CD4-positive, alpha-beta T cell treated with Interleukin-6 at 100 ng/mL for 8 hours (primary cell): ENCODE measurements at regions not wholly inside any gene's neighbourhood (a gene's known extent, or its start where the extent isn't known, plus 50 kb on each side); places are given as distances from the start of the nearest gene placed in this dataset.
"Not testable (repeated sequence)": the region's sequence is repeated elsewhere in the genome, so short reads cannot be mapped to it uniquely, and the experiment has no call there.

ENCODE experiments used
- DNase-seq: peaks from one replicate; pipeline ENCODE4 v3.0.0-alpha.2; 2020; ENCODE audit warnings: mixed read lengths, low spot score

GRCh38 chr9:42656789-42657188, 473.3 kb downstream of the SPATA31A6 start:
- DNase-seq, result not testable (repeated sequence)

GRCh38 chr9:42657496-42657895, 474.0 kb downstream of the SPATA31A6 start:
- DNase-seq, result not testable (repeated sequence)

DNA sequence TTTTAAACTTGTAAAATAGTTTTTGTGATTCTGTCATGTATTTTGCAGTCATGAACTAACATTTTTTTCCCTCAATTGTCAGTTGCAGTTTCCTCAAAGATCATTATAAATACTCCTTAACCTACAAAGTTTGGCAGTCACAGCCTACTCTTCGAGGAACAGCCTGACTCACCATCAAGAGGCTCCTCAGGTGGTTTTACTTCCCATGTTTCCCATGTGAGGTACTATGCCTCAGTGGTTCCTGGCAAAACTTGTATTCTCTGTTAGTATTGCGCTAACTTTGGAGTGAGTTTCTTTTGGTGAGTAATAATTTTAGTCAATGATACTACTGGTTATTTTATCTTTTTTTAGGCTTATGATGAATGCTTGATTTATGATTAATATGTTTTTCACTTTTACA, 513.7 kb downstream of the SPATA31A6 start:
- DNase-seq, result not testable (repeated sequence)

GRCh38 chr9:42702890-42703289, 519.4 kb downstream of the SPATA31A6 start:
- not testable (repeated sequence) for DNase-seq

DNA sequence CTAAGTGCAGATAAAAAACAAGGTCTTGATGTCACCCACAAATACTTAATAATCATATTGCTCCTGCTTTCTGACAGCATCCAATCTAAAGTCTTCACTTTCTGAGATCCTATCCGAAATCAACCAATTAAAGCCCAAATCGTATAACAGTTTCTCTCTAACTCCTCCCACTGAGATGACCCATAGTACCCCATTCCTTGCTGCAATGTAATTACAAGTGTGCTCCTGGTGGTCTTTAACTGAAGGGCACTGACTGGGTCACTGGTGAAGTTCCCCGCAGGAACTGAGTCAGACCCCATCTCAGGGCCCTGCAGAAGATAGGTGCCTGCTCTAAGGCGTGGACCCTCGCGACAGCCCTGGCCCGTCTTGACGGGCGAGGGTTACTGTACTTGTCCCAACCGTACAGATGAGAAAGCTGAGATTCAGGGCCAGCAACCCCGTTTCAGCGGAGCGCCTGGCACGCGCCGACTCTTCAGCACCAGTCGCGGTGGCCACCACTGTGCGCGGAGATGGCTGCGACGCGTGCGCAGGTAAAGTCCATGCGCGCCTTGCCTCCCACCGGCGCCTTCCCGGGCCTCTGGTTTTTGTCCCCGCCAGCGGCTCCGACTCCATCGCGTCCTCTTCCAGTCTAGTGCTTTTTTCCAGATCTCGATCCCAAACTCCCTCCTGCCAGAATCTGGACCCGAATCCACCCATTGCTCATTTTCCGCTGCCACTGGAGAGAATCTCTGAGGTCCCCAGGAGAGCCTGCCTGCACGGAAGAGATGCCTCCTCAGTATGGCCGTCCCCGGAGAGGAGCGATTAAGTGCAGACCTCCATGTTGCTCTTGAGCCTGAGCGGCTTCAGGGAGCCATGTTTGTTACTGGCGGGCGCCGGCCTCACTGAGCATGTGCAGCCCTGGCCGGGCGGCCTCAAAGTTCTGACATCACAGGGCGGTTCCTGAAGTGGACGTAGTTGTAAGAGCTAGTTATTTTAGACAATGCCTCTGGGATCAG, 541.7 kb downstream of the SPATA31A6 start:
- not testable (repeated sequence) for DNase-seq

DNA sequence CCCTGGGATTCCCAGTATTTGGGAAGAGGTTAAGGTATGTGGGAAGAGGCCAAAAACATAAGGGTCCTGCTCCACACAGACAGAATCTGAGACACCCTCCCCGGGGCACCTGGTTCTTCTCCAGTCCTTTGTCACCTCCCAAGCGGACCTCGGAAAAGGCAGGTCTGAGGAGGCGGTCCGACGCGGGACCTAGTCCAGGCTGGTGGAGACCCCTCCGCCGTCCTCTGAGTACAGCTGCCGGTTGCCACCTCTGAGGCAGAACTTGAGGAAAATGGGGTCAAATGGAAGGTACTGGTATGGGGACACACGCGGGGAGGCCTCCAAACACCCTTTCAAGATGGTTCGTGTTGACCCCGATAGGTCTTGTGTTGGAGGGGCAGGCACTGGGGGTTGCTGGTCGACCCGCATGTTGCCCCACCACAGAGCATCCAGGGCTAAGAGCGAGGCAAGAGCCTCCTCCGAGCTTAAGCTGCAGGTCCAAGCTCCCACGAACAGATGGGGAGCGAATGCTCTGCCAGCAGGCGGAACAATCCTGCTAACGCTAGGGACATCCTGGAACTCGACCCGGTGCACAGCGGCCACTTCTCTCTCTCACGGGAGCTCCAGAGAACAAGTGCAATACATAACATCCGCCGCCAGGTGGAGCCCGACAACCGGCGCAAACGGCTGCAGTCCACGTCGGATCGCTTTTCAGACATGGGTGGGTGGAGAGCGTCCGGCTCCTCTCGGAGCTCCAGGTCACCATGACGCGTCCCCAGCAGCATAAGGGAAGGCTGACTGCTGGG, 559.8 kb downstream of the SPATA31A6 start:
- DNase-seq, result peak; percentile 57

- not testable (repeated sequence) for DNase-seq
Observed at GRCh38 chr9:42757251-42757650, 573.8 kb downstream of the SPATA31A6 start.

- not testable (repeated sequence) for DNase-seq
Observed at GRCh38 chr9:42759320-42759719, 575.9 kb downstream of the SPATA31A6 start.

DNA sequence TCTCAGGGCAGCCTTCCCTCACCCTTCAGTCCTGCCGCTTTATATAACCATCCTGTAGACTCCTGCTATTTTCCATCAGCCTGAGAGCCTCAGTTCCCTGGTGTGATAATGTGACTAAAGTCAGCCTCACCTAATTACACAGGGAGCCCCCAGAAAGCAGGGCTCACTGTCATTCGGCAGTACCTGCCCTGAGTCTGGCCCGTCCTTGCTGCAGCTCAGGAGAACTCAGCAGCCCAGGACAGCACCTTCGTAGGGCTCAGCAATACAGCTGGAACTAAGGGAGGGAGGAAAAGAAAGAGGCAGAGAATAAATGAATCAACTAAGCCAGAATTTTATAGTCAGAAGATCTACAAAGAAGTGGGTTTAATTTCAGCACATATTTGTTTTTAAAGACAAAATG, 598.7 kb downstream of the SPATA31A6 start:
- not testable (repeated sequence) for DNase-seq

DNA sequence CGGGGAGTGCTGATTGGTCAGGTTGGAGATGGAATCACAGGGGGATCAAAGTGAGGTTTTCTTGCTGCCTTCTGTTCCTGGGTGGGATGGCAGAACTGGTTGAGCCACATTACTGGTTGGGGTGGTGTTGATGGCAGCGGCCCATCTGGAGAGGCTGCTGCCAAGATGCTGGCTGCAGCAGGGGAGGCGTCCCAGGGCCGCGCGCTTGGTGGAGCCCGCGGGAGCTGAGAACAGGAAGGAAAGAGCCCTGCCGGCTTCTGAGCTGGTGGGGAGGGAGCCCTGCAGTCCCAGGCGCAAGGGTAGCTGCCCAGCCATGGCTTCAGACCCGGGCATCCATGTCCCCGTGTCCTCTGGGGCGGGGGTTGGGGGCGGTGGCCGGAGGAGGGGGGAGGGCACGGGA, 609.3 kb downstream of the SPATA31A6 start:
- DNase-seq, result not testable (repeated sequence)

DNA sequence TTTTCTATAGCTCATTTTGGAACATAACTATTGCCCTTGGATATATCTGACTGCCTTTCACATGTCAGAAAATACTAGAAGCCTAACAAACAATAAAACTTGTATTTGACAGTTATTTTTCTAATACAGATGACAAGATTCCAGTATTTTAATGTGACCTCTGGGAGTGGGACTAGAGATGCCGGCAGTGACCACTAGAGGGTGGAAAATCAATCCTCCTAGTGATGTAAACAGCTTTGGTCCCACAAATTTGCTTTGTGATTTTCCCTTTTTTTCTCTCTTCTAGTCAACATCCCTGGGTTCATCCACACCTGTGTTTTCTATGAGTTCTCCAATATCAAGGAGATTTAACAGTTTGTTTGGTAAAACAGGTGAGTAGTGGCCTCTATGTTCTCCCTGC, 615.1 kb downstream of the SPATA31A6 start:
- not testable (repeated sequence) for DNase-seq

GRCh38 chr9:42802716-42803115, 619.3 kb downstream of the SPATA31A6 start:
- DNase-seq, result not testable (repeated sequence)

DNA sequence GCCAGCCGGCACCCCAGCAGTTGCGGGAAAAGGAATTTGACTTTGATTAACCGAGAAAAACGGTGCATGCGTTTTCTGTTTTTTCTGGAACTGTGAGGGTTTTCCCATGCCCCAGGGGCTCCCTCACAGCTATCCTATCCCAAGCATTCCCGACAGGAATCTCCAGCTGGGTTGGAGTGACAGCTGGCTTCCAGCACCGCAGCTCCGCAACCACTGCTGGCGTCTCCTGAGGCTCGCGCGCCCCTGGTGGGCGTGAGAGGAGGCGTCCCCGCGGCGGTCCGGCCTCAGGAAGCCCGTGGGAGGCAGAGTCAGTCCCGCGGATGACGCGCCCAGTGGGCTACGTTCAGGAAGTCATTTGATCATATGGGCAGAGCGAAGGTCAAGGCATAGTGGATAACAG, 623.2 kb downstream of the SPATA31A6 start:
- DNase-seq, result not testable (repeated sequence)

DNA sequence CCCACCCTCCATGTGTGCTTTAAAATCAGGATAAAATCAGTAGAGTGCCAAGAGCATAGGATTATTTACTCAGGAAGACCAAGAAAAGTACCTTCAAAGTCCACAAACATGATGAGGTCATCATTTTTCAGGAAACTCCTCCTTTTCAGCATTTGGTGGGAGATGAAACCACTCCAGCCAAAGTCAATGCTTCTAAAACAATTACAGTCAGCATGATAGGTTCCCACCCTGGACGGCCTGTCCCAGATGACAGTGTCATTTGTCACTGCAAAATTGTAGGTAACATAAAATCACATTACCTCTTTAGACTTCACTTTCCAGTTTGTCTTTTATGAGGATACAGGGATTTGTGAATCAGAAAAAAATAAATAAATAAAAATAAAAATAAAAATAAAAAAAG, 638.0 kb downstream of the SPATA31A6 start:
- not testable (repeated sequence) for DNase-seq

- not testable (repeated sequence) for DNase-seq
Observed at GRCh38 chr9:42848156-42848555, 664.7 kb downstream of the SPATA31A6 start.

DNA sequence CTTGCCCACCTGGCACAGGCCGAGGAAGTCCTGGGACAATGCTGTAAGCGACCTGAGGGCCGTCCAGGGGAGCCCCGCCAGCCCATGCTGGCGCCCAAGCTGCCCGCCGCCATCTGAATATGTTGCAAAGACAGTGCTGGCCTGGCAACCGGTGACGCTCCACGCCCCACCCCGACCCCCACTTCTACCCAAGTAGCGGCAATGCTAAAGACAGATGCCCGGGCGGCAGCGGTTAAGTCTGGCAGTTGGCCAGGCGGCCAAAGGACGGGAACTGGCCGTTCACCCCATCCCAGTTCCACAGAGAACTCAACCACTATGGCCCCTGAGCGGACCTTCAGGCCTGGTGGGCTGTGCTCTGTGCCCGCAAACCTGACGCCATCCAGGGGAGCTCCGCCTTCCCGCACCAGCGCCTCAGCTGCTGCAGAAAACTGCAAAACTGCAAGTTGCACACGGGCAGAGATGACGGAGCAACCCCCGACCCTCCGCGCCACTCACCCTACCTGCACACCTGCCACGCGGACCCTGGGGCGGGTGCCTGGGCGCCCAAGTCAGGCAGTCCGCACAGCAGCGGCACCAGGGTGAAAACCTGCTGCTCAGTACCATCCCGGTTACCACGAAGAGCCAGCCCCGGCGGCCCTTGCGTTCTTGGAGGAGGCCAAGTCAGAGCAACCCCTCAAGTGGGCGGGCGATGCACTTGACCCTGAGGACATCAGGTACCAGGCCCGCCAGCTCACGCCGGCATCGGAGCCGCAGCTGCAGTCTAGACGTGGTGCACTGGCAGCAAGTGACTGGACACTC, 667.6 kb downstream of the SPATA31A6 start:
- DNase-seq, result not testable (repeated sequence)

GRCh38 chr9:42851701-42852100, 668.2 kb downstream of the SPATA31A6 start:
- not testable (repeated sequence) for DNase-seq

GRCh38 chr9:42852133-42852930, 668.9 kb downstream of the SPATA31A6 start:
- not testable (repeated sequence) for DNase-seq

GRCh38 chr9:42860133-42860532, 676.7 kb downstream of the SPATA31A6 start:
- not testable (repeated sequence) for DNase-seq

DNA sequence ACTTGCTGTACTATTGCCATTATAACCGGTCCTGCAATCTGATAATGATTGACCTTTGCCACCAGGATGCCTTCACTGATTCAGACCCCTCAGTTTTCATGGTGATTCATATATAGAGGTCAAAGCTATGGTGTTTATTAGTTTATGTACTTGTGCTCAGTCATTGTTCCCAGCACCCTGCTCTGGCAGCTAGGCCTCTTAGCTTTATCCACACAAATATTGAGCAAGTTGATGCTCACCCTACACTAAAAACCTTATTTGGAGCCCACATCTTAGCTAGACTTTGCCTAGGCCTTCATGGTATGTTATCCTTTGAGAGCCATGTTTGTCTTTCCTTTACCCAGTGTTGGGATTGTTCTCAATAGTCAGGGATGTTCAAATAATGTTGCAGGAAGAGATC, 679.0 kb downstream of the SPATA31A6 start:
- not testable (repeated sequence) for DNase-seq
